Activated naive CD8-positive, alpha-beta T cell treated with anti-CD3 and anti-CD28 coated beads, Interleukin-2, amount 10 ng/mL, durations not matched to agents 7 days and 5 days (primary cell): ENCODE measurements at regions not wholly inside any gene's neighbourhood (a gene's known extent, or its start where the extent isn't known, plus 50 kb on each side); places are given as distances from the start of the nearest gene placed in this dataset.
"Not testable (repeated sequence)": the region's sequence is repeated elsewhere in the genome, so short reads cannot be mapped to it uniquely, and the experiment has no call there.

ENCODE experiments used
- ATAC-seq: fragments of 150-1000 bp; cut with Tn5 transposase; one replicate; pipeline ENCODE4 v1.10.0; 2021; ENCODE audit warnings: low read depth, moderate library complexity
- POLR2A ChIA-PET: fragments of 350-600 bp; sonication (Branson Sonifier 250); formaldehyde crosslinking; loops from one replicate; lab custom pipeline; 2021; ENCODE audit warnings: antibody characterized with exemption; lab: Charles Lee
- DNase-seq: peaks from one replicate; pipeline ENCODE4 v3.0.0; 2021
- H3K27ac Mint-ChIP-seq: one replicate; pipeline ENCODE4 v1.8.0; 2022; ENCODE audit warnings: mild to moderate bottlenecking, mixed read lengths
- H3K27me3 Mint-ChIP-seq: one replicate; pipeline ENCODE4 v1.8.0; 2022; ENCODE audit warnings: mild to moderate bottlenecking, moderate library complexity, mixed read lengths
- H3K36me3 Mint-ChIP-seq: one replicate; pipeline ENCODE4 v1.8.0; 2021; ENCODE audit warnings: mild to moderate bottlenecking, mixed read lengths
- H3K4me1 Mint-ChIP-seq: one replicate; pipeline ENCODE4 v1.8.0; 2021; ENCODE audit warnings: mixed read lengths
- H3K4me3 Mint-ChIP-seq: one replicate; pipeline ENCODE4 v1.8.0; 2022; ENCODE audit warnings: mild to moderate bottlenecking, moderate library complexity, mixed read lengths
- H3K9me3 Mint-ChIP-seq: one replicate; pipeline ENCODE4 v1.8.0; 2021; ENCODE audit warnings: mixed read lengths

- Mint-ChIP-seq H3K4me3 (no peak overlapping the region), H3K4me1 (no peaks in the 10 kb centered on the region), H3K36me3 (no peaks in the 10 kb centered on the region), H3K9me3 (peaks cover 10% of the 10 kb centered on the region), H3K27me3 (no peaks in the 10 kb centered on the region), H3K27ac (no peak overlapping the region)
- ATAC-seq (no peak), DNase-seq (no peak)
- POLR2A ChIA-PET = no interaction called here
Measured at GRCh38 chr5:130452744-130453143, 548.5 kb downstream of the CHSY3 start.

DNA sequence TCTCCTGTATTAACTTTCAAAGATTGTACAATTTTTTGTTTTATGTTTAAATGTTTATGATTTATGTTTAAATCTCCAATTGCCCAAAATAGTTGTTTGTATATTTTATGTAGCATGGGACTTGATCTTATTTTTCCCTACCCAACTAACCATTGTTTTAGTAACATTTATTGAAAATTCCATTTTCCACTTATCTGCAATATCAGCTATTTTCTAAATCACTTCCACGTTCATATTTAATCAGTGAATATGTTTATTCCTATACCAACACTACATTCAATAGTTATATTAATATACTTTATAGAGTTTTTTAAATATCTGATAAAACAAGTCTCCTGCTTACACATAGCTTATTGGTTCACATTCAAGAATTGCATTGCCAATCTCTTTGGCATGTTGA, 532.2 kb downstream of the CHSY3 start:
- Mint-ChIP-seq H3K9me3 (peaks cover 1% of the 10 kb centered on the region), H3K4me3 (no peak overlapping the region), H3K27ac (no peak overlapping the region), H3K4me1 (no peaks in the 10 kb centered on the region), H3K27me3 (no peaks in the 10 kb centered on the region), H3K36me3 (no peaks in the 10 kb centered on the region)
- ATAC-seq = no peak
- no peak for DNase-seq
- POLR2A ChIA-PET = no interaction called here

DNA sequence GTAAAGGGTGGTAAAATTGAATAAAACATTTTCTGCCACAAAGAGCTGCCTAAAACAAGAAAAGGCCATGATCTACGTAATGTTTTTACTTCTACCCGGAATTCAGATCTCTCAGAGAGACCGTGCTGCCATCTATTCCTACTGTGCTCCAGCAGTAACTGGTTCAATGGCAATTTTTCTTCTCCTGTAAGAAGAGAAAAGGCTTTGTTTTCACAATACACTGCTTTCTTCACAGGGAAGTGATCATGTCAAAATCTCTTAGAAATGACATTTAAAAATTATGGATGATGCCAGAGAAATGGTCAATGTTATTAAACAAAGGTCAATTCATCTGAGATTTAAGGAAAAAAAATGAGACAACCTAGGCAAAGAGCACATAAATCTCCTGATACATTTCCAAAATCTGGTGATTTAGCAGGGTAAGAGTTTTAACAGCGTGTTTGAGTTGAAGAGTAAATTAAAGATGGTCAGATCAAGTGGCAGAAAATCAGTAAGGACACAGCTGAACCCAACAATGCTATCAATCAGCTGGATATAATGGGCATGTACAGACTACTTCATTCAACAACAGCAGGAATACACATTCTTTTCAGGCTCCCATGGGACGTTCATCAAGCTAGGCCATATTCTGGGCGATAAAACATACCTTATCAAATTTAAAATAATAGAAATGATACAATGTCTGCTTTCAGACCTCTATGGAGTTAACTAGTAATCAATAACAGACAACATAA, 523.1 kb downstream of the CHSY3 start:
- Mint-ChIP-seq H3K9me3 (no peaks in the 10 kb centered on the region), H3K4me3 (no peak overlapping the region)
- DNase-seq = no peak

DNA sequence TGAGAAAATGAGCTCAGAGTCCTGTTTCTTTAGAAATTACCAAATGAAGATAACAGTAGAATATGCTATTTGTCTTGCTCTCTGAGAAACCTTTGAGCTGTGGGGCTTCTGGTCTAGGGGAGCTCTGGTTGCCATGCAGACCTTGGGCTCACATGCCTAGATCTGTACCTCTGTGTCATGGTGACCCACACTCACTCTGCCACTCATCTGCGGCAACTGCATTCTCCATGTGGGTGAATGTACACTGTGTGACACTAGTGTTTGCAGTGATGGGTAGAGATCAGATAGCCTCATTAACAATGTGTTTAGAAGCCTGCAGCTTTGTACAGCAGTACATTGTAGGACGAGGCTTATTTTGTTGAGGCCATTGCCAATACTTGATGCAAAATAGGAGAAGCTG, 521.2 kb downstream of the CHSY3 start:
- H3K9me3 Mint-ChIP-seq = peaks cover 2% of the 10 kb centered on the region
- H3K36me3 Mint-ChIP-seq = no peaks in the 10 kb centered on the region
- H3K4me3 Mint-ChIP-seq = no peak overlapping the region
- no peak for ATAC-seq
- DNase-seq = no peak
- no peak overlapping the region for H3K27ac Mint-ChIP-seq
- H3K27me3 Mint-ChIP-seq = no peaks in the 10 kb centered on the region
- POLR2A ChIA-PET = no interaction called here
- H3K4me1 Mint-ChIP-seq = no peaks in the 10 kb centered on the region

More for the DNA sequence above, 523.1 kb downstream of the CHSY3 start:
- no peaks in the 10 kb centered on the region for H3K36me3 Mint-ChIP-seq
- H3K27ac Mint-ChIP-seq = no peak overlapping the region
- H3K4me1 Mint-ChIP-seq = no peaks in the 10 kb centered on the region
- POLR2A ChIA-PET = no interaction called here
- H3K27me3 Mint-ChIP-seq = no peaks in the 10 kb centered on the region
- ATAC-seq = no peak

DNA sequence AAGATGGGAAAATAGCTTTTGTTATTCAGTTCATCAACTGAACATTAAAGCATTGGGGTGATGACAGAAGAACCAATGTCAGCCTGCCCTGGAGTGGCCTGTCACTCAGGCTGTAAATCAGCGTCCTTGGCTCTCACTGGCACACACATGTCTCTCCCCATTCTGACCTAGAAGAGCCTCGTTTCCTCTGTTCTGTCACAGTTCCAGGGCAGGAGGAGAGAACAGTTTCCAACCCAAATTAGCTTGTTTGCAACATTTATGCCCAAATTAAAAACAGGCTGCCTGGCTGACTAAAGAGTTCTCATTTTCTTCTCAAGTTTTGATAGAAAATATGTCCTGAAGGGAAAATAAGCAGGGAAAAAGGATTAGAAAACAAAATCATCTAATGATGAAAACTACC, 520.1 kb downstream of the CHSY3 start:
- ATAC-seq (no peak), DNase-seq (no peak)
- H3K9me3 Mint-ChIP-seq = peaks cover 2% of the 10 kb centered on the region
- H3K4me3 Mint-ChIP-seq = no peak overlapping the region
- POLR2A ChIA-PET = no interaction called here
- H3K36me3 Mint-ChIP-seq = no peaks in the 10 kb centered on the region
- H3K27ac Mint-ChIP-seq = no peak overlapping the region
- no peaks in the 10 kb centered on the region for H3K4me1 Mint-ChIP-seq
- H3K27me3 Mint-ChIP-seq = no peaks in the 10 kb centered on the region

GRCh38 chr5:130402906-130403305, 498.6 kb downstream of the CHSY3 start:
- Mint-ChIP-seq H3K36me3 (no peaks in the 10 kb centered on the region), H3K27ac (no peak overlapping the region), H3K27me3 (no peaks in the 10 kb centered on the region), H3K4me1 (no peaks in the 10 kb centered on the region), H3K4me3 (no peak overlapping the region), H3K9me3 (peaks cover under 1% of the 10 kb centered on the region)
- DNase-seq (no peak), ATAC-seq (no peak)
- POLR2A ChIA-PET = no interaction called here

- ATAC-seq = no peak
- H3K36me3 Mint-ChIP-seq = no peaks in the 10 kb centered on the region
Measured at GRCh38 chr5:130400091-130400490, 495.8 kb downstream of the CHSY3 start.

DNA sequence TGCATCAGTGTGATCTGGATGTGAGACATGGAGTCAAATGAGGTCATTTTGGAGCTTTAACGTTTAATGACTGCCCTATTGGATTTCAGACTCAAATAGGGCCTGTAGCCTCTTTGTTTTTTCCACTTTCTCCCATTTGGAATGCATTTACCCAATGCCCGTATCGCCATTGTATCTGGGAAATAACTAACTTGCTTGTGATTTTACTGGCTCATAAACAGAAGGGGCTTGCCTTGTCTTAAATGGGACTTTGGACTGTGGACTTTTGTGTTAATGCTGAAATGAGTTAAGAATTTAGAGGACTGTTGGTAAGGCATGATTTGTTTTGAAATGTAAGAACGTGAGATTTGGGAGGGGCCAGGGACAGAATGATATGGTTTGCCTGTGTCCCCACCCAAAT, 494.6 kb downstream of the CHSY3 start:
- DNase-seq (no peak), ATAC-seq (no peak)
- Mint-ChIP-seq H3K4me3 (no peak overlapping the region), H3K27me3 (no peaks in the 10 kb centered on the region), H3K4me1 (no peaks in the 10 kb centered on the region), H3K9me3 (peaks cover 2% of the 10 kb centered on the region), H3K27ac (no peak overlapping the region), H3K36me3 (no peaks in the 10 kb centered on the region)
- POLR2A ChIA-PET = no interaction called here

More at GRCh38 chr5:130400091-130400490, 495.8 kb downstream of the CHSY3 start:
- H3K27ac Mint-ChIP-seq = no peak overlapping the region
- no peaks in the 10 kb centered on the region for H3K27me3 Mint-ChIP-seq
- POLR2A ChIA-PET = no interaction called here
- H3K4me3 Mint-ChIP-seq = no peak overlapping the region
- no peak for DNase-seq
- no peaks in the 10 kb centered on the region for H3K4me1 Mint-ChIP-seq
- H3K9me3 Mint-ChIP-seq = peaks cover 2% of the 10 kb centered on the region

- POLR2A ChIA-PET, H3K27ac Mint-ChIP-seq, DNase-seq, ATAC-seq, H3K4me1 Mint-ChIP-seq, H3K9me3 Mint-ChIP-seq, H3K4me3 Mint-ChIP-seq, H3K36me3 Mint-ChIP-seq, H3K27me3 Mint-ChIP-seq: not testable (repeated sequence)
Measured at GRCh38 chr5:130397727-130398126, 493.5 kb downstream of the CHSY3 start.

DNA sequence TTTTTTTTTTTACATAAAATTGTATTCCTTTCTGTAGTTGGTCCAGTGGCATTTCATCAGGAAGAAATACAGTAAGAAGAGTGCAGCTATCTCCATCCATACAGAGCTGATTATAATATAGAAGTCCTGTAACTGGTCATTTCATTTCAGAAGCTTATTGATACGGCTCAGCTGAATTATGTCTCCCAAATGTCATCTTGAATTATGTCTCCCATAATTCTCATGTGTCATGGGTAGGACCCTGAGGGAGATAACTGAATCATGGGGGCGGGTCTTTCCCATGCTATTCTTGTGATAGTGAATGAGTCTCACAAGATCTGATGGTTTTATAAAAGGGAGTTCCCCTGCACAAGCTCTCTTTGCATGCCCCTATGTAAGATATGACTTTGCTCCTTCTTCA, 492.9 kb downstream of the CHSY3 start:
- Mint-ChIP-seq H3K36me3 (no peaks in the 10 kb centered on the region), H3K9me3 (peaks cover 2% of the 10 kb centered on the region), H3K27me3 (no peaks in the 10 kb centered on the region), H3K27ac (no peak overlapping the region), H3K4me1 (no peaks in the 10 kb centered on the region), H3K4me3 (no peak overlapping the region)
- ATAC-seq = no peak
- POLR2A ChIA-PET = no interaction called here
- DNase-seq = no peak

- DNase-seq, POLR2A ChIA-PET, H3K9me3 Mint-ChIP-seq, ATAC-seq, H3K27ac Mint-ChIP-seq, H3K4me3 Mint-ChIP-seq, H3K4me1 Mint-ChIP-seq, H3K27me3 Mint-ChIP-seq, H3K36me3 Mint-ChIP-seq: not testable (repeated sequence)
Measured at GRCh38 chr5:130391727-130392264, 487.5 kb downstream of the CHSY3 start.

DNA sequence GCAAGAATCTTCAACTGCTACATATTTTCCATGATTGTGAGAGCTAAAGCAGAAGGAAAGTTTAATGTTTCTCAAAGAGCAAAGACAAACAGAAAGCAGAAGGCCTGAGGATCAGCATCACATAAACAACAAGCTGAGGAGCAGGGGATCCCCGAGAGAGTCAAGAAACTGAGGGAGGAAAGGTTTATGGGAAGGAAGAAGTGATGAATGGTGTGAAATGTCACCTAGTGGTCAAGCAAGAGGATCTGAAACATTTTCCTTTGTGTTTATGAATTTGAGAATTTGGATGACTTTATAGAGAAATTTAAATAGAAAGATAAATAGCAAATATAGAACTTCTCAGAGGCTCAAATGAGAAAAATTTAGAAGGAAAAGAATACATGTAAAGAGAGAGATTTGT, 481.9 kb downstream of the CHSY3 start:
- Mint-ChIP-seq H3K27me3 (no peaks in the 10 kb centered on the region), H3K9me3 (no peaks in the 10 kb centered on the region), H3K4me1 (no peaks in the 10 kb centered on the region), H3K36me3 (no peaks in the 10 kb centered on the region), H3K4me3 (no peak overlapping the region), H3K27ac (no peak overlapping the region)
- POLR2A ChIA-PET = no interaction called here
- ATAC-seq (no peak), DNase-seq (no peak)

DNA sequence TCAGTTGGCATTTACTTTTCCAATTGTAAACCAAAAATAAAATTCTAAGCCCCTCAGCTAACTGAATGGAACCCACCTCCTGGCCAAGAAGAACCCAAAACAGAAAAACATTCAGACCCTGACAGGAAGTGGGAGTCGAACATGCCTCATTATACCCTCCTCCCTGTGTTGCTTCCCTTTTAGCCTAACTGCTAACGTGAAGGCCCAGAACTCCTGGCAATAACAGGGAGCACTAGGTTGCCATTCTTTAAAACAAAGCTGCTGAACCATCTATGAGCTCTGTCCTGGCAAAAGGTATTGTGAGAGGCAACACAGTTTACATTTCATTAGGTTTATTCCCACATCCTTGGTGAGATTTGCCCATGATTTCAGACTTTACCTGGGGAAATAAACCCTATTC, 481.4 kb downstream of the CHSY3 start:
- POLR2A ChIA-PET = no interaction called here
- H3K27me3 Mint-ChIP-seq = no peaks in the 10 kb centered on the region
- no peak for DNase-seq

GRCh38 chr5:130365956-130366355, 461.7 kb downstream of the CHSY3 start:
- no peak overlapping the region for H3K27ac Mint-ChIP-seq
- POLR2A ChIA-PET = no interaction called here
- H3K27me3 Mint-ChIP-seq = no peaks in the 10 kb centered on the region
- H3K4me3 Mint-ChIP-seq = no peak overlapping the region
- no peaks in the 10 kb centered on the region for H3K4me1 Mint-ChIP-seq
- no peak for DNase-seq
- no peaks in the 10 kb centered on the region for H3K36me3 Mint-ChIP-seq
- H3K9me3 Mint-ChIP-seq = no peaks in the 10 kb centered on the region
- no peak for ATAC-seq

More for the DNA sequence above, 481.4 kb downstream of the CHSY3 start:
- Mint-ChIP-seq H3K9me3 (no peaks in the 10 kb centered on the region), H3K4me1 (no peaks in the 10 kb centered on the region), H3K27ac (no peak overlapping the region), H3K4me3 (no peak overlapping the region), H3K36me3 (no peaks in the 10 kb centered on the region)
- no peak for ATAC-seq
